ENCODE measurements at regions not wholly inside any gene's neighbourhood (a gene's known extent, or its start where the extent isn't known, plus 50 kb on each side); places are given as distances from the start of the nearest gene placed in this dataset.

DNA sequence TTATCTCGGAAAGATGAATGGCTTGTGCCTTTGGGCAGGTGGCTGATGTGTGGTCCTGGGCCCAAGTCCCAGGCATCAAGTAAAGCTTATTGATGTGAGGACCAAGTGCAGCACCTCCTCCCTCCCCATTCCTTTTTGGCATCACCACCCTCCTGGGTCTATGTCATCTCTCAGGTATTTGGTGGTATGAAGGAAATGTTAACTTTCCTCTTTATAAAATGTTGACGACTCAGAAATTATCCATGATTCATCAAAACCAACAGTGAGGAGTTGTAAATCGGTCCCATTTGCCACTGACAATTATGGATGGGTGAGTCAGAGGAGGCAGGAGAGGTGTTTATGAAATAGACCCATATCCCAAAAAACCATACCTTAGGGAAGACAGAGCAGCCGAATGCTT lies 229.4 kb upstream of the GATB start:
- H3K4me3 Mint-ChIP-seq, result no peak overlapping the region
- H3K27ac Mint-ChIP-seq, result no peak overlapping the region
- H3K4me1 Mint-ChIP-seq, result peaks cover 34 to 38% of the 10 kb centered on the region in 2 donors
- H3K9me3 Mint-ChIP-seq, result no peaks in the 10 kb centered on the region
- peaks cover 0 to 3% (median 0%) of the 10 kb centered on the region in 3 donors for H3K27me3 Mint-ChIP-seq (ENCODE audit: low read depth in 3 of 3)
- DNase-seq, result no peak
- H3K36me3 Mint-ChIP-seq, result no peaks in the 10 kb centered on the region

DNA sequence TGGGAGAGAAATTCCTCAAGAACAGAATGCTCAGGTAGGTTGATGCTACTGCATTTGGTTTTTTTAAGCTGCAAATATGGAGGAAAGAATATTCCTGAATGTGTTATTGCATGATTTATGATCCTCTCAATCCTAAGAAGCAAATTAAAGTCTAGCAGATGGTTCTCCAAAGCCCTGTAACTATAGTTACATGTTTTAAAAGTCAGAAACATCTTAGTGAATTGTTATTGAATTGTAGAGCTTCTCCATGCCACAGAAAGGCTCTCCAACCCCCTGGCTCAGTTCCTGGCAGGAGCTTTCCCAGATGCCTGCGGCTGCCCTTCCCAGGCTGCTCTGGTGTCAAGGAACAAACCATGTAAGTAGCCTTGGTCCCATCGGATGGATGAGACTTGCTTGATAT lies 227.8 kb upstream of the GATB start:
- peaks cover 0 to 3% (median 2%) of the 10 kb centered on the region in 3 donors for H3K27me3 Mint-ChIP-seq (ENCODE audit: low read depth in 3 of 3)
- no peak overlapping the region for H3K4me3 Mint-ChIP-seq
- H3K36me3 Mint-ChIP-seq, result no peaks in the 10 kb centered on the region
- peaks cover 27 to 31% of the 10 kb centered on the region in 2 donors for H3K4me1 Mint-ChIP-seq
- no peaks in the 10 kb centered on the region for H3K9me3 Mint-ChIP-seq
- H3K27ac Mint-ChIP-seq, result no peak overlapping the region
- DNase-seq, result no peak

DNA sequence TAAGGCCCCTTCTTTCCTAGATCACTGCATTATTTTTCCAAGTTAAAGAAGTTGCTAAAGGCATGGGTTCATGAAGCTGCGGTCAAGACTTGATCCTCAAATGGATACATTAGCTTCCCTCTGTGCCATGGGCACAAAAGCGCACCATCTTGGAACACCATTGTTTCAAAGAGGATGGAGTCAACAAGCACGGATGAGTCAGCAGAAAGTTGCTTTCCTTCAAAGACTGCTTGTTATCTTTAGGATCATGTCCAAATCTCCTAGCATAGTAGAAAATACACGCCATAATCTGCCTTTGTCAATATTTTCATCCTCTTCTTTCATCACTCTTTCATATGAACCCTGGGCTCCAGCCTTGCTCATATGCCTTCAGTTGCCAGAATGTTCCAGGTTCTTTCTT lies 226.8 kb upstream of the GATB start:
- Mint-ChIP-seq H3K9me3 (no peaks in the 10 kb centered on the region), H3K4me3 (no peak overlapping the region), H3K27me3 (ENCODE audit: low read depth in 3 of 3) (peaks cover 0 to 3% (median 2%) of the 10 kb centered on the region in 3 donors), H3K4me1 (peaks cover 18 to 21% of the 10 kb centered on the region in 2 donors), H3K36me3 (no peaks in the 10 kb centered on the region), H3K27ac (no peak overlapping the region)
- no peak for DNase-seq

DNA sequence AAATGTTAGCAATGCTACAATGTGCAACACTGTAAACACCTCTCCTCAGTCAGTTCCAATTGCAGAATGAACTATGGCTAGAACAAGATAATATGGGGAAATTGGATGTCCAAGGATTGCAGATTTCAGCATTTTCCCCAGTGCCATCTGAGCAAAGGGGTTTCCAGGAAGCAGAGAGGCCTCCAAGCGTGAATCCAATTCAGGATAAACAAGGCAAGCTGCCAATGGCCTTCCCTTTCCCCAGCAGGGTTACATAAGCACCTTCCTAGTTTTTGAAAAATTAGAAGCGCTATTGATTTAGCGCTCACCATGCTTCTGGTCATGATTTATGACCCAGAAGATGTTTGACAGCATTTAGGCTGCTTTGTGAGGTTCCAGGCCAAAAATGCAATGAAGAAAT lies 223.0 kb upstream of the GATB start:
- Mint-ChIP-seq H3K27ac (no peak overlapping the region), H3K9me3 (peaks cover 0 to 9% (median 0%) of the 10 kb centered on the region in 6 donors), H3K27me3 (ENCODE audit: low read depth in 3 of 3) (peaks cover 0 to 3% (median 2%) of the 10 kb centered on the region in 3 donors), H3K4me3 (no peak overlapping the region), H3K36me3 (no peaks in the 10 kb centered on the region), H3K4me1 (no peaks in the 10 kb centered on the region)
- DNase-seq, result no peak

DNA sequence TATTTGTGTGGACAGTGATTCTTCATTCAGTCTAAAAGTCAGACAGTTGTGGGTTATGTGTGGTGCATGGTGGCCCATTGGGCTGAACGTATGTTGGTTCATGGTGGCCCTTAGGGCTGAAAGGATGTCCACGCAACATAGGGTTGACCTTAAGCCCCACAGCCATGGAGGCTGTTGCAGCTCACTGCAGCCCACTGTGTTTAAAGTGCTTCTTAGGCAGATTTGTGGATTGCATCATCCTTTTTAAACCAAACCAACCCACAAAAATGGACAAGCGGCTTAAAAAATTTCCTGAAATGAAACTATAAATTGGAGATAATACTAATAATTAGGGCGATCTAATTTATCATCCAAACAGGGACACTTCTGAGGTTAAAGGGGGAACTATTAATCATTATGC lies 219.0 kb upstream of the GATB start:
- DNase-seq, result no peak
- H3K27ac Mint-ChIP-seq, result no peak overlapping the region
- peaks cover under 1 to 4% (median 2%) of the 10 kb centered on the region in 3 donors for H3K27me3 Mint-ChIP-seq (ENCODE audit: low read depth in 3 of 3)
- H3K4me1 Mint-ChIP-seq, result no peaks in the 10 kb centered on the region
- no peak overlapping the region for H3K4me3 Mint-ChIP-seq
- H3K36me3 Mint-ChIP-seq, result peaks cover 5 to 17% (median 10%) of the 10 kb centered on the region in 3 donors
- peaks cover 9 to 32% (median 21%) of the 10 kb centered on the region in 6 donors for H3K9me3 Mint-ChIP-seq

DNA sequence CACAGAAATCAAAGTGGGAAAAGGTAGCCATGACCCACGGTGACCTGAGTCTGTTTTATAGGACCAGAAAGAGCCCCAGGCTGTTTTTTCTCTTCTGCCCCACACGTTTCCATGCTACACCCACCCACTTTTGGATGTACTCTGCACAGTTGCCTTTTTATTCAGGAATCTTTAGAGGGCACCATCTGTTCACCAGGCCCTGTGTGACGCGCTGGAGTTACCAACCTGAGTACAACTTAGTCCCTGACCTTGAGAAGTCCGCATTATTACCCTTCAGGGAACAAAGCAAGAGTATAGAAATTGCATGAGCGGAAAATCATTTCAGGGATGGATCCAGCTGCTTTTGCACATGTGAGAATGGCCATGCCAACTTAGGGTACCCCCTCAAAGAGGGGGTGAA lies 207.8 kb upstream of the GATB start:
- Mint-ChIP-seq H3K36me3 (no peaks in the 10 kb centered on the region), H3K4me1 (no peaks in the 10 kb centered on the region), H3K9me3 (no peaks in the 10 kb centered on the region), H3K27me3 (ENCODE audit: low read depth in 3 of 3) (peaks cover 0 to 2% (median 0%) of the 10 kb centered on the region in 3 donors), H3K27ac (no peak overlapping the region), H3K4me3 (no peak overlapping the region)
- no peak for DNase-seq

DNA sequence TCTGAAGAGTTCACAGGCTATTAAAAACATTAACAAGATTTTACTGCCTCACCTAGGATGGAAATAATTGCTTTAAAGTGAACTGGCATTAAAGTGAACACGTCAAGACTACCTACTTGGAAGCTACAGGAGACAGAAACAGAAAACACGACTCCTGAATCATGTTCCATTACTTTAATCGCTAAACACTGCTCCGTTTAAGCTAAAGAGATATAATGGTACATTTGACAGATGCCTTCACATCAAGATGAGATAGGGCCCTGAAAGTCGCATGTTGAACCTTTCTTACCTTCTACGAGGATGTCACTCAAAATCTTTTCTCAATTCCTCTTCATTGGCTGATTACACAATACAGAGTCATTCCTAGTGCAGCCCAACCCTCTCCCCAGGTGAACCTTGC lies 206.3 kb upstream of the GATB start:
- H3K4me1 Mint-ChIP-seq, result no peaks in the 10 kb centered on the region
- H3K9me3 Mint-ChIP-seq, result no peaks in the 10 kb centered on the region
- DNase-seq, result no peak
- no peaks in the 10 kb centered on the region for H3K36me3 Mint-ChIP-seq
- H3K27ac Mint-ChIP-seq, result no peak overlapping the region
- no peak overlapping the region for H3K4me3 Mint-ChIP-seq
- H3K27me3 Mint-ChIP-seq (ENCODE audit: low read depth in 3 of 3), result peaks cover 0 to 1% (median 0%) of the 10 kb centered on the region in 3 donors

DNA sequence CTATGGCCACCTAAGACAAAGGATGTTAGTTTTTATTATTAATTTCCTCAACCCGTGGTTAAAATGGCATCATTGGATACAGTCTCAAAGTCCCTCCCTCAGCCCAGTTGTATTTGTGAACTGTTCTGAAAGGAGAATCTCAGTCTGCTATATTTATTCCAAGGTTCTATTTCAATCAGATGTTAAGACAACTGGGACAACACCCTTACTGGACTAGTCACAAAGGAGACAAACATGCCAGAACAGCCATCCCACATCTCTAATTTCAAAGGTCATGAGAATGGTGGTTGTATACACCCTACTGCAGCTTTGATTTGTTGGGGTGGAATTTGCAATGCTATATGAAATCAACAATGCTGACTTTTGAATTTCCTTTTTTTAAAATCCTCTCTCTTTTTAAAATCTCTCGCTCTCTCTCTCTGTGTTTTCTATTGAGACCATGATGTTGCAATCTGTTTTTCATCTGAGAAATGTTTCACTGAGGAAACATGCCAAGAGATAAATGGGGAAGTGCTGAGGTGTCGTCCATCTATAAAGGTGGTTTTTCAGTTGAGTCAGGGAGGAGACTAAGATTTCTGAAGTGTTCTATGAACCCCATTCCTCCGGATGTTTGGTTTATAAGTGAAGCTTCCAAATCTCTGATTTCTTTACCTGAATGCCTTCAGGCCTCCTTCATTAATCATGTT lies 201.5 kb upstream of the GATB start:
- Mint-ChIP-seq H3K36me3 (no peaks in the 10 kb centered on the region), H3K27me3 (ENCODE audit: low read depth in 3 of 3) (peaks cover 1 to 11% (median 2%) of the 10 kb centered on the region in 3 donors), H3K4me3 (no peak overlapping the region), H3K27ac (no peak overlapping the region), H3K4me1 (no peaks in the 10 kb centered on the region), H3K9me3 (no peaks in the 10 kb centered on the region)
- no peak for DNase-seq

DNA sequence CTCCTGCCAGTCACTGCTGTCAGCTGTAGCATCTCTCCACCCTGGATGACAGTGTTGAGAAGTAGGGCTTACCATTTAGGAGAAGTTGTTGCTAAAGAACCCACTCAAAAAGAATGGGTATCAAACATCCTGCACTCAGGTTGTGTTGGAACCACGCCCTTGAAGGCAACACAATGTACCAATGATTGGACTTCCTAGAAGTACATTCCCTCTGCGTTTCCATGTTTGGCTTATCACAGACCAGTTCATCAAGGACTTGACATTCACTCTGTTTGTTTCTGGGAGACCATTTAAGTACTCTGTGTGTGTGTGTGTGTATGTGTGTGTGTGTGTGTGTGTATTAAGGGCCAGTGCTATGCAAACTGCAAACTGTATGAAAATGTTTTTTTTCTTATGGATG lies 200.6 kb upstream of the GATB start:
- Mint-ChIP-seq H3K9me3 (no peaks in the 10 kb centered on the region), H3K4me1 (no peaks in the 10 kb centered on the region), H3K4me3 (no peak overlapping the region), H3K27me3 (ENCODE audit: low read depth in 3 of 3) (peaks cover 1 to 13% (median 2%) of the 10 kb centered on the region in 3 donors), H3K27ac (no peak overlapping the region), H3K36me3 (no peaks in the 10 kb centered on the region)
- no peak for DNase-seq

DNA sequence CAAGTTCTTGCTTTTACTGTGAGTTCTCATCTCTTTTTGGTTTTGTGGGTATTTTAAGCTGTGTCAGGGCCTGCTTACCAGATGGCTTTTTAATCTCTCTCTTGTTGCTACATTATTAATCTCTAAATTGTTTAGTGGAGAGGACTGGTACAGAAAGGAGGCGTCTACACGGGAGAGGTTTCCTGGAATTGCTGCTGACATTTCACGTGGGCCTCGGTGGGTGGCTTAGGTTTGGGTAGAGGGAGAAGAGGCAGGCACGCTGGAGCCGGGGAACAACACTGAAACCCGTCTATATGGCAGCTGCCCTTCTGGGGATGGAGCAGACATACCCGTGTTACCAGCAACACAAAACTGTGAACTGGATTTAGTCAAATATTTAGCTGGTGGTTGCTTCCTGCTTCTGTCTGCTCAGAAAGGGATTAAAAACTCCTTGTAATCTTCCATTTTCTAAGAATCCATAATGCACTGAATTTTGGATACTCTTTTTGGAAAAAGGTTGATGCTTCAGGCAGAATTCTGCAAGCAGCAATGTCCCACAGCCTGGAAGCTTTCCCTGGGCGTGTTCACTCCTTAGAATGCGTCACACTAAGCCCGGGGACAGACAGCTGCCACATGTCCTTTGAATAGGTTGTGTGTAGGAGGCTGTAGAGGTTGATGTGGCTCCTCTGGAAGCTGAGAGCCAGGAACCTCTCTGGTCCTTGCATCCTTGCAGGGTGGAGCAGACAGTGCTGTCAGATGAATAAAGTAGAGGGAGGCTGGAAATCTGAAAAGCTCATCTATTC lies 199.8 kb upstream of the GATB start:
- H3K36me3 Mint-ChIP-seq, result no peaks in the 10 kb centered on the region
- no peaks in the 10 kb centered on the region for H3K4me1 Mint-ChIP-seq
- no peak for DNase-seq
- H3K27ac Mint-ChIP-seq, result no peak overlapping the region
- H3K27me3 Mint-ChIP-seq (ENCODE audit: low read depth in 3 of 3), result peaks cover 1 to 13% (median 2%) of the 10 kb centered on the region in 3 donors
- no peaks in the 10 kb centered on the region for H3K9me3 Mint-ChIP-seq
- H3K4me3 Mint-ChIP-seq, result no peak overlapping the region

DNA sequence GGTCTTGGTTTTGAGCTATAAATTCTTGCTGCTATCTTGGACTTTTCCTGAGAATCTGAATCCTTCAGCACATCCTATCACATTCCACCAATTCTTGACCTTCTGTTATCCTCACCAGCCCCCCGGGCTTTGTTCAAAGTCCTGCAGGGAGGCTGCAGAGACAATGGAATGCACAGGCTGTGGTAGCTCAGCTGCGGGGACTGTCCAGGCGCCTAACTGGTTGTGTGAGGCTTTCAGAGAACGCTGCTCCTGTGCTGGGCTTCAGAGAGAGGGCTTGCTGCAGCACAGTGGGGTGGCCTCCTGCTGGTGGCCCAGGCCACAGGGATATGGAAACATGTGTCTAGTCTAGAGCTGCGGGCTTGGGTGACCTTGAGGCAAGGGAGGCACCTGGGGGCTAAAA lies 196.3 kb upstream of the GATB start:
- no peaks in the 10 kb centered on the region for H3K36me3 Mint-ChIP-seq
- peaks cover 2 to 13% (median 2%) of the 10 kb centered on the region in 3 donors for H3K27me3 Mint-ChIP-seq (ENCODE audit: low read depth in 3 of 3)
- H3K4me1 Mint-ChIP-seq, result no peaks in the 10 kb centered on the region
- H3K27ac Mint-ChIP-seq, result no peak overlapping the region
- peaks cover 0 to 2% (median 0%) of the 10 kb centered on the region in 6 donors for H3K9me3 Mint-ChIP-seq
- no peak for DNase-seq
- H3K4me3 Mint-ChIP-seq, result no peak overlapping the region

DNA sequence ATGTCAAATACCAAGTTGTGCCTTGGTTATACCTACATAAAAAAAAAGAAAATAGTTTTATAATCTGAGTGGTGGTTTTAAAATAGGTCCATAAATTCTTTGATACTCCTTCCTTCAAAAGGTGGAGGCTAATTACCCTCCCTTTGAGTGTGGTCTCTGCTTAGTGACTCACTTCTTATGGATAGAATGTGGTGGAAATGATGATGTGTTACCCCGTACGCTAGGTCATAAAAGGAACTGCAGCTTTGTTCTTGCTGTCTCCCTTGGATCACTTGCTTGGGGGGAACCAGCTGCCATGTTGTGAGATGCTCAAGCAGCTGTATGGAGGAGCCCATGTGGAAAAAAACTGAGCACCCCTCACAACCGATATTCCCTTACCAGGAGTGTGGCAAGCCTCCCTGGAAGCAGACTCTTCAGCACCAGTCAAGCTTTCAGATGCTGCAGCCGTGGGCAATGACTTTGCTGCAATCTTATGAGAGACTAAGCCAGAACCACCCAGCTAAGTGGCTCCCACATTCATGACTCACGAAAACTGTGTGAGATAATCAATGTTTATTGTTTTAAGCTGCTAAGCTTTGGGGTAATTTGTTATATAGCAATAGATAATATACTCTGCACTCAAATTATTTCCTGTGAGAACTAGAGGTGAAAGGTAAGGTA lies 195.0 kb upstream of the GATB start:
- no peak overlapping the region for H3K27ac Mint-ChIP-seq
- no peaks in the 10 kb centered on the region for H3K36me3 Mint-ChIP-seq
- peaks cover 0 to 13% (median 2%) of the 10 kb centered on the region in 3 donors for H3K27me3 Mint-ChIP-seq (ENCODE audit: low read depth in 3 of 3)
- no peak for DNase-seq
- no peaks in the 10 kb centered on the region for H3K4me1 Mint-ChIP-seq
- peaks cover 0 to 2% (median 0%) of the 10 kb centered on the region in 6 donors for H3K9me3 Mint-ChIP-seq
- no peak overlapping the region for H3K4me3 Mint-ChIP-seq

DNA sequence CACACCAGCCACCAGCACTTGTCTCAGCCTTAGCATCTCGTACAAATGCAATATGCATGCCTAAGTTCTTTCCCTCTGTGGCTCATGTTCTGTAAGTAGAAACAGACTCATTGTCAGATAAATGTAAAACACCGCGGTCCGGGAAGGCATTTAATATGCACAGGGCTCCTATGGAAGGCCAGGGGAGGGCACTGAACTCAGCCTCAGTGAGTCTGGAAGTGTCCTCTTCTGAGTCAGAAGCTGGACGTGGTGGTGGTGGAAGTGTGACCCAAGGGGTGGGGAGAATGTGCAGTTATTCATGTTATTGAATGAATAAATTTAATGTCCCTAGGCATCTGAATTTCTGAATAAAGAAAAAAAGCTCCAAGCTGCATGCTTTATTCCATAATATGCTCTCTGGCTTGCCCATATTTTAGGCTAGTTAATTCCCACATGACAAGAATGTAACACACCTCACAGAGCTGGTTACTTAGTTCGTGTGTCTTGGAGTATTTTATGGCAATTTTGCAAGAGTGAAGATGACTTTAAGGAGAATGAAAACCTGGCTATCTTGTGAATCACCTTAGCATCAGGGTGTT lies 193.1 kb upstream of the GATB start:
- H3K36me3 Mint-ChIP-seq, result no peaks in the 10 kb centered on the region
- peaks cover 0 to 8% (median 2%) of the 10 kb centered on the region in 3 donors for H3K27me3 Mint-ChIP-seq (ENCODE audit: low read depth in 3 of 3)
- no peaks in the 10 kb centered on the region for H3K4me1 Mint-ChIP-seq
- DNase-seq, result no peak
- no peak overlapping the region for H3K27ac Mint-ChIP-seq
- H3K4me3 Mint-ChIP-seq, result no peak overlapping the region
- peaks cover 0 to 2% (median 0%) of the 10 kb centered on the region in 6 donors for H3K9me3 Mint-ChIP-seq

DNA sequence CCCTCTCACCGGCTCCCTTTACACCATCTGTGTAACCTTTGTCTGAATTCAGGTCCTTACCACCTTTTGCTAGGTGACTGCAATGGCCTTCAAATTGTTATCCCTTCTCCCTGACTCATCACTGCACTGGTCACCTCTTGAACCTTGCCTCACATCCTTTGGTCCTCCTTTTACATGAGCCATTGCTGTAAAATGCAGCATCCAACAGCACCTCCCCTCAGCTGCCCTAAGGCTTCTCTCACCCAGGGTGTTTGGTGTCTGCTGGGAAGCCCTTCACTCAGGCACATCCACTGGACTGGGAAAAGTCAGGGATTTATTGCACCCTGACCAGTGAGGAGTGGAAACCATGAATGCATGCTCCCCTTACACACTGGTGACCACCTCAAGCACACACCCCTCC lies 192.5 kb upstream of the GATB start:
- Mint-ChIP-seq H3K9me3 (peaks cover 0 to 2% (median 0%) of the 10 kb centered on the region in 6 donors), H3K27ac (no peak overlapping the region), H3K36me3 (no peaks in the 10 kb centered on the region), H3K27me3 (ENCODE audit: low read depth in 3 of 3) (peaks cover 0 to 8% (median 2%) of the 10 kb centered on the region in 3 donors), H3K4me3 (no peak overlapping the region), H3K4me1 (no peaks in the 10 kb centered on the region)
- DNase-seq, result no peak

Measured in immature natural killer cell (primary cell).